Retinal pigment epithelial cell (primary cell): ENCODE measurements at regions not wholly inside any gene's neighbourhood (a gene's known extent, or its start where the extent isn't known, plus 50 kb on each side); places are given as distances from the start of the nearest gene placed in this dataset.

ENCODE experiments used
- DNase-seq: peaks from one replicate; pipeline ENCODE4 v3.0.0-alpha.2; 2010; ENCODE audit warnings: low read depth
- H3K4me3 ChIP-seq: 2 replicates; pipeline ENCODE4 v1.5.1; 2011; ENCODE audit warnings: mild to moderate bottlenecking, low read length, control low read depth, moderate library complexity
- CTCF ChIP-seq: conservative IDR thresholded peaks from 2 replicates; pipeline ENCODE4 v1.5.1; 2011; ENCODE audit warnings: low read depth, low read length, control low read depth, inconsistent platforms

- TF ChIP-seq CTCF = no peak
Observed at GRCh38 chrX:40460926-40461325, 119.8 kb upstream of the ATP6AP2 start.

GRCh38 chrX:40459571-40460158 is 121.1 kb upstream of the ATP6AP2 start:
- DNase-seq = no peak
- no peak for TF ChIP-seq CTCF
- H3K4me3 ChIP-seq = no peak overlapping the region

More at GRCh38 chrX:40460926-40461325, 119.8 kb upstream of the ATP6AP2 start:
- DNase-seq = no peak
- no peak overlapping the region for H3K4me3 ChIP-seq

GRCh38 chrX:40457406-40457805 is 123.4 kb upstream of the ATP6AP2 start:
- H3K4me3 ChIP-seq = no peak overlapping the region
- no peak for TF ChIP-seq CTCF
- DNase-seq = no peak

GRCh38 chrX:40452031-40452430 is 128.7 kb upstream of the ATP6AP2 start:
- H3K4me3 ChIP-seq = no peak overlapping the region
- no peak for DNase-seq
- TF ChIP-seq CTCF = no peak

GRCh38 chrX:40449956-40450706 is 130.6 kb upstream of the ATP6AP2 start:
- H3K4me3 ChIP-seq = no peak overlapping the region
- no peak for TF ChIP-seq CTCF
- DNase-seq = no peak

- no peak for DNase-seq
- H3K4me3 ChIP-seq = no peak overlapping the region
- no peak for TF ChIP-seq CTCF
Observed at GRCh38 chrX:40449396-40449795, 131.4 kb upstream of the ATP6AP2 start.

GRCh38 chrX:40448793-40449192 is 132.0 kb upstream of the ATP6AP2 start:
- H3K4me3 ChIP-seq = no peak overlapping the region
- no peak for DNase-seq
- TF ChIP-seq CTCF = no peak
